Vagina (tissue), 2 donors: ENCODE measurements at regions not wholly inside any gene's neighbourhood (a gene's known extent, or its start where the extent isn't known, plus 50 kb on each side); places are given as distances from the start of the nearest gene placed in this dataset.
"Not testable (repeated sequence)": the region's sequence is repeated elsewhere in the genome, so short reads cannot be mapped to it uniquely, and the experiment has no call there.

ENCODE experiments used
- CTCF ChIP-seq, 3 experiments: fragments of 450-650 bp in 2 of 3; fragments of 200-600 bp in 1 of 3; sonication (generic) in 1 of 3; IDR thresholded peaks; one replicate each; pipeline ENCODE4 v1.5.1; 2017 to 2019; ENCODE audit warnings: antibody characterized with exemption in 3 of 3, mild to moderate bottlenecking in 2 of 3, moderate library complexity in 2 of 3
- POLR2AphosphoS5 ChIP-seq, 2 donors: sonication (generic); formaldehyde crosslinking; IDR thresholded peaks; one replicate each; pipeline ENCODE4 v1.9.0; 2017; ENCODE audit warnings: antibody characterized with exemption in 2 of 2, mild to moderate bottlenecking in 2 of 2, low read depth in 1 of 2; ENCODE audit not compliant: insufficient read depth in 1 of 2

GRCh38 chr1:143826162-143826561 lies 145.6 kb downstream of the FAM72C start:
- not testable (repeated sequence) for TF ChIP-seq POLR2AphosphoS5 (IDR thresholded peaks at IDR 0.05; ENCODE audit: insufficient read depth in 1 of 2, low read depth in 1 of 2); CTCF (IDR thresholded peaks at IDR 0.05)
